ENCODE measurements at regions not wholly inside any gene's neighbourhood (a gene's known extent, or its start where the extent isn't known, plus 50 kb on each side); places are given as distances from the start of the nearest gene placed in this dataset.

GRCh38 chr5:163362840-163363371 is 74.5 kb upstream of the CCNG1 start:
- Histone ChIP-seq H3K27ac (ENCODE audit: low read depth, low read length) (no peak overlapping the region), H3K9me3 (ENCODE audit: low read depth, low read length) (no peaks in the 10 kb centered on the region), H3K4me1 (ENCODE audit: insufficient read depth, low read length) (no peaks in the 10 kb centered on the region), H3K4me3 (ENCODE audit: insufficient read depth, low read length) (no peak overlapping the region), H3K79me2 (ENCODE audit: insufficient read depth, low read length) (no peaks in the 10 kb centered on the region), H3K36me3 (ENCODE audit: insufficient read depth, low read length) (no peaks in the 10 kb centered on the region), H2AFZ (ENCODE audit: low read length) (no peak overlapping the region), H3K4me2 (ENCODE audit: insufficient read depth, low read length) (no peak overlapping the region), H3K27me3 (ENCODE audit: insufficient read depth, low read length) (no peaks in the 10 kb centered on the region), H4K20me1 (ENCODE audit: insufficient read depth, low read length) (no peaks in the 10 kb centered on the region)
- DNase-seq (ENCODE audit: insufficient read length, low spot score, missing footprints) = no peak
- TF ChIP-seq CTCF (IDR thresholded peaks at IDR 0.05; ENCODE audit: extremely low read depth, low read depth, low read length) = no peak

GRCh38 chr5:163363389-163363788 is 74.0 kb upstream of the CCNG1 start:
- Histone ChIP-seq H3K9me3 (ENCODE audit: low read depth, low read length) (no peaks in the 10 kb centered on the region), H3K36me3 (ENCODE audit: insufficient read depth, low read length) (no peaks in the 10 kb centered on the region), H3K79me2 (ENCODE audit: insufficient read depth, low read length) (no peaks in the 10 kb centered on the region), H3K4me3 (ENCODE audit: insufficient read depth, low read length) (no peak overlapping the region), H3K27me3 (ENCODE audit: insufficient read depth, low read length) (no peaks in the 10 kb centered on the region), H3K4me1 (ENCODE audit: insufficient read depth, low read length) (no peaks in the 10 kb centered on the region), H2AFZ (ENCODE audit: low read length) (no peak overlapping the region), H4K20me1 (ENCODE audit: insufficient read depth, low read length) (no peaks in the 10 kb centered on the region), H3K4me2 (ENCODE audit: insufficient read depth, low read length) (no peak overlapping the region), H3K27ac (ENCODE audit: low read depth, low read length) (no peak overlapping the region)
- DNase-seq (ENCODE audit: insufficient read length, low spot score, missing footprints) = no peak
- no peak for TF ChIP-seq CTCF (IDR thresholded peaks at IDR 0.05; ENCODE audit: extremely low read depth, low read depth, low read length)

GRCh38 chr5:163366757-163367156 is 70.6 kb upstream of the CCNG1 start:
- no peak for DNase-seq (ENCODE audit: insufficient read length, low spot score, missing footprints)
- Histone ChIP-seq H4K20me1 (ENCODE audit: insufficient read depth, low read length) (no peaks in the 10 kb centered on the region), H3K27ac (ENCODE audit: low read depth, low read length) (no peak overlapping the region), H3K79me2 (ENCODE audit: insufficient read depth, low read length) (no peaks in the 10 kb centered on the region), H3K4me1 (ENCODE audit: insufficient read depth, low read length) (no peaks in the 10 kb centered on the region), H3K36me3 (ENCODE audit: insufficient read depth, low read length) (no peaks in the 10 kb centered on the region), H3K4me3 (ENCODE audit: insufficient read depth, low read length) (no peak overlapping the region), H3K27me3 (ENCODE audit: insufficient read depth, low read length) (no peaks in the 10 kb centered on the region), H3K4me2 (ENCODE audit: insufficient read depth, low read length) (no peak overlapping the region), H3K9me3 (ENCODE audit: low read depth, low read length) (no peaks in the 10 kb centered on the region), H2AFZ (ENCODE audit: low read length) (no peak overlapping the region)
- TF ChIP-seq CTCF (IDR thresholded peaks at IDR 0.05; ENCODE audit: extremely low read depth, low read depth, low read length) = no peak

- no peaks in the 10 kb centered on the region for H3K9me3 ChIP-seq (ENCODE audit: low read depth, low read length)
- H3K36me3 ChIP-seq (ENCODE audit: insufficient read depth, low read length) = no peaks in the 10 kb centered on the region
- no peaks in the 10 kb centered on the region for H3K4me1 ChIP-seq (ENCODE audit: insufficient read depth, low read length)
- H3K4me3 ChIP-seq (ENCODE audit: insufficient read depth, low read length) = no peak overlapping the region
- DNase-seq (ENCODE audit: insufficient read length, low spot score, missing footprints) = no peak
- H3K27ac ChIP-seq (ENCODE audit: low read depth, low read length) = no peak overlapping the region
- no peaks in the 10 kb centered on the region for H3K79me2 ChIP-seq (ENCODE audit: insufficient read depth, low read length)
- H3K4me2 ChIP-seq (ENCODE audit: insufficient read depth, low read length) = no peak overlapping the region
- no peaks in the 10 kb centered on the region for H4K20me1 ChIP-seq (ENCODE audit: insufficient read depth, low read length)
- no peak overlapping the region for H2AFZ ChIP-seq (ENCODE audit: low read length)
- H3K27me3 ChIP-seq (ENCODE audit: insufficient read depth, low read length) = no peaks in the 10 kb centered on the region
- TF ChIP-seq CTCF (IDR thresholded peaks at IDR 0.05; ENCODE audit: extremely low read depth, low read depth, low read length) = no peak
Observed at GRCh38 chr5:163369776-163370385, 67.5 kb upstream of the CCNG1 start.

All from osteoblast (primary cell).